ENCODE measurements at regions not wholly inside any gene's neighbourhood (a gene's known extent, or its start where the extent isn't known, plus 50 kb on each side); places are given as distances from the start of the nearest gene placed in this dataset.

DNA sequence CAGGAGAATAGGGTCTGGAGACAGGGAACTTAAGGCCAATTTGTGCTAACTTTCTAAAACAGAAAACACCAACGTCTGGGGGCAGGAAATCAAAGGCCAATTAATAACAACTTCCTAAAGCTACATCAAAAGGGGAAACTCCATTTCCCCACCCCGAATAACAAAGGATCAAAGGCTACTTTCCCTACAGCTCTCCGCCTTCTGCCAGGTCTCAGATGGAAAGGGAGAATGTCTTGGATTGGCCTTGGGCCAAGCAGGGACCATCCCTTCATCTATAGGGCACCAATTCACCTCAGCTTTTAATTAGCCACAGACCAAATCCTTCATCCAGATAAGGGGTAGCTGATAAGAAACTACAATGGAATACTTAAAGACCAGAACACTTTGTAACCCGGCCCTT lies 116.9 kb upstream of the ZKSCAN2 start:
- no peak overlapping the region for H3K9ac ChIP-seq (ENCODE audit: insufficient read depth, low read length, poor library complexity, severe bottlenecking)
- no peaks in the 10 kb centered on the region for H3K79me2 ChIP-seq (ENCODE audit: insufficient read depth, low read length)
- no peaks in the 10 kb centered on the region for H3K36me3 Mint-ChIP-seq
- H3K27ac ChIP-seq (ENCODE audit: low read depth in 1 of 2, low read length in 2 of 2), result no peak overlapping the region
- no peak for DNase-seq
- H3K4me3 ChIP-seq (replicated peaks in 1 of 3; ENCODE audit: low read depth in 2 of 3, low read length in 3 of 3), result no peak overlapping the region
- no peaks in the 10 kb centered on the region for H3K4me1 Mint-ChIP-seq
- intact Hi-C loops (cut with micrococcal nuclease), result no loop called here
- no peak overlapping the region for H3K4me3 Mint-ChIP-seq
- no peak for TF ChIP-seq CTCF (IDR thresholded peaks at IDR 0.05)
- WGBS (ENCODE audit: insufficient coverage), result no CpG with 5 or more reads among the region's 4 CpGs
- H3K27me3 Mint-ChIP-seq (ENCODE audit: low read depth in 3 of 3), result peaks cover 3 to 5% (median 4%) of the 10 kb centered on the region in 3 donors
- H3K4me1 ChIP-seq (ENCODE audit: control insufficient read depth in 1 of 2, insufficient read depth in 2 of 2, low read length in 2 of 2), result no peaks in the 10 kb centered on the region
- no peaks in the 10 kb centered on the region for H3K27me3 ChIP-seq (ENCODE audit: control insufficient read depth in 2 of 2, insufficient read depth in 2 of 2, low read length in 2 of 2)
- H4K20me1 ChIP-seq (ENCODE audit: insufficient read depth, low read length), result no peaks in the 10 kb centered on the region
- peaks cover 0 to 4% (median under 1%) of the 10 kb centered on the region in 7 donors for H3K9me3 Mint-ChIP-seq
- H2AFZ ChIP-seq (ENCODE audit: insufficient read depth, low read depth, low read length, poor library complexity, severe bottlenecking), result no peak overlapping the region
- no peak overlapping the region for H3K4me2 ChIP-seq (replicated peaks; ENCODE audit: extremely low read depth, low read length, poor library complexity, severe bottlenecking)
- peaks cover 0 to 4% of the 10 kb centered on the region in 2 donors for H3K9me3 ChIP-seq (replicated peaks in 1 of 2; ENCODE audit: control insufficient read depth in 1 of 2, insufficient read depth in 1 of 2, low read length in 2 of 2)
- no peak overlapping the region for H3K27ac Mint-ChIP-seq
- H3K36me3 ChIP-seq (replicated peaks in 1 of 2; ENCODE audit: control insufficient read depth in 1 of 2, insufficient read depth in 2 of 2, low read length in 2 of 2), result no peaks in the 10 kb centered on the region

- WGBS (ENCODE audit: insufficient coverage), result 91% methylated on average over 1 of the region's 2 CpGs
- H3K9me3 Mint-ChIP-seq, result peaks cover 0 to 4% (median 0%) of the 10 kb centered on the region in 7 donors
Measured at GRCh38 chr16:25372716-25373115, 115.1 kb upstream of the ZKSCAN2 start.

More at GRCh38 chr16:25372716-25373115, 115.1 kb upstream of the ZKSCAN2 start:
- Histone ChIP-seq H2AFZ (ENCODE audit: insufficient read depth, low read depth, low read length, poor library complexity, severe bottlenecking) (no peak overlapping the region), H3K4me1 (ENCODE audit: control insufficient read depth in 1 of 2, insufficient read depth in 2 of 2, low read length in 2 of 2) (no peaks in the 10 kb centered on the region), H3K4me3 (replicated peaks in 1 of 3; ENCODE audit: low read depth in 2 of 3, low read length in 3 of 3) (no peak overlapping the region), H3K36me3 (replicated peaks in 1 of 2; ENCODE audit: control insufficient read depth in 1 of 2, insufficient read depth in 2 of 2, low read length in 2 of 2) (no peaks in the 10 kb centered on the region), H3K4me2 (replicated peaks; ENCODE audit: extremely low read depth, low read length, poor library complexity, severe bottlenecking) (no peak overlapping the region), H3K27ac (ENCODE audit: low read depth in 1 of 2, low read length in 2 of 2) (no peak overlapping the region), H3K27me3 (ENCODE audit: control insufficient read depth in 2 of 2, insufficient read depth in 2 of 2, low read length in 2 of 2) (no peaks in the 10 kb centered on the region), H4K20me1 (ENCODE audit: insufficient read depth, low read length) (no peaks in the 10 kb centered on the region), H3K9me3 (replicated peaks in 1 of 2; ENCODE audit: control insufficient read depth in 1 of 2, insufficient read depth in 1 of 2, low read length in 2 of 2) (no peaks in the 10 kb centered on the region), H3K9ac (ENCODE audit: insufficient read depth, low read length, poor library complexity, severe bottlenecking) (no peak overlapping the region), H3K79me2 (ENCODE audit: insufficient read depth, low read length) (no peaks in the 10 kb centered on the region)
- peaks cover 3 to 5% (median 4%) of the 10 kb centered on the region in 3 donors for H3K27me3 Mint-ChIP-seq (ENCODE audit: low read depth in 3 of 3)
- no peak overlapping the region for H3K4me3 Mint-ChIP-seq
- TF ChIP-seq CTCF (IDR thresholded peaks at IDR 0.05), result no peak
- no peaks in the 10 kb centered on the region for H3K4me1 Mint-ChIP-seq
- no peaks in the 10 kb centered on the region for H3K36me3 Mint-ChIP-seq
- no peak for DNase-seq
- intact Hi-C loops (cut with micrococcal nuclease), result no loop called here
- no peak overlapping the region for H3K27ac Mint-ChIP-seq
